ENCODE measurements at regions not wholly inside any gene's neighbourhood (a gene's known extent, or its start where the extent isn't known, plus 50 kb on each side); places are given as distances from the start of the nearest gene placed in this dataset.
A peak's percentile ranks its signal among the peaks of the same experiment; 100 is the strongest.
"Not testable (repeated sequence)": the region's sequence is repeated elsewhere in the genome, so short reads cannot be mapped to it uniquely, and the experiment has no call there.

DNA sequence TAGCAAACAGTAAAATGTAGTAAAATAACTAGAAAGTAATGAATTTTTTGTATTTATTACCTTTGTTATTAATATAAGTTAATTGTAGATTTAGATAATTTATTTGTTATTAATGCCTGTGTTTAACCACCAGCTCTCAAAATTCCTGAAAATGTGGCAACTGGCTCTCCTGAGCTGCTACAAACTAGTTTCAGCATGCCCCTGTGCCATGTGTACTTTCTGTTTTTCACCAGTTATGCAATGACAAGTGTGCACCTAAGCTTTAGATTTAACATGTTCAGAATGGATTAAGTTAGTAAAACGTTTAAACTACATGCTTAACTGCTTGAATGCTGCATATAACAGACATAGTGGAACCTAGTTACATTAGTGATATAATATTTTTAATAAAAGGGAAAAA, 88.1 kb downstream of the POSTN start:
- no peak for DNase-seq (ENCODE audit: low read depth in 2 of 2)

- no peak for DNase-seq (ENCODE audit: low read depth in 2 of 2)
These were observed 93.0 kb downstream of the POSTN start for GRCh38 chr13:37505531-37505930.

- DNase-seq (ENCODE audit: low read depth in 2 of 2): no peak
These were observed 94.3 kb downstream of the POSTN start for GRCh38 chr13:37504251-37504650.

DNA sequence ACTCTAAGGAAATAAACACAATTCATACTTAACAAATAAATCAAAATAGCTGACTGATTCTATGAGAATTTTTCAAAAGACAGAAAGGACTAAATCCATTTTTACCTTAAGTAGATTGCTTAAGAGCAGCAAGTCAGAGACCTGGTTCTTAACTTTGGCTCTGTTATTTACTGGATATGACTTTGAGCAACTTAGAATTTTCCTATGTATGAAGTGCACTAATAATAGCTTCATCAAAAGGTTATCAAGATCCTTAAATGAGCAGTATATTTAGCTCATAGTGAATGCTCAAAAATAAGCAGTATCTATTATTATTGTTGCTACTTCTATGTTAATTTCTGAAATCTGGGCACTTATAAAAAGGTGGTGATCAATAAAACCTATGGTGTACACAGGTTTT, 95.3 kb downstream of the POSTN start:
- DNase-seq (ENCODE audit: low read depth in 2 of 2): no peak

DNA sequence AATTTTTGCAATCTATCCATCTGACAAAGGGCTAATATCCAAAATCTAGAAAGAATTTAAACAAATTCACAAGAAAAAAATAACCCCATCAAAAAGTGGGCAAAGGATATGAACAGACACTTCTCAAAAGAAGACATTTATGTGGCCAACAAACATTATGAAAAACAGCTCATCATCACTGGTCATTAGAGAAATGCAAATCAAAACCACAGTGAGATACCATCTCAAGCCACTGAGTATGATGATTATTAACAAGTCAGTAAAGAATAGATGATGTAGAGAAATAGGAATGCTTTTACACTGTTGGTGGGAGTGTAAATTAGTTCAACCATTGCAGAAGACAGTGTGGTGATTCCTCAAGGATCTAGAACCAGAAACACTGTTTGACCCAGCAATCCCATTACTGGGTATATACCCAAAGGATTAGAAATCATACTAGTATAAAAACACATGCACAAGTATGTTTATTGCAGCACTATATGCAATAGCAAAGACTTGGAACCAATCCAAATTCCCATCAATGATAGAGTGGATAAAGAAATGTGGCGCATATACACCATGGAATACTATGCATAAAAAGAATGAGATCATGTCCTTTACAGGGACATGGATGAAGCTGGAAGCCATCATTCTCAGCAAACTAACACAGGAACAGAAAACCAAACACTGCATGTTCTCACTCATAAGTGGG, 96.1 kb downstream of the POSTN start:
- not testable (repeated sequence) for DNase-seq (ENCODE audit: low read depth in 2 of 2)

DNA sequence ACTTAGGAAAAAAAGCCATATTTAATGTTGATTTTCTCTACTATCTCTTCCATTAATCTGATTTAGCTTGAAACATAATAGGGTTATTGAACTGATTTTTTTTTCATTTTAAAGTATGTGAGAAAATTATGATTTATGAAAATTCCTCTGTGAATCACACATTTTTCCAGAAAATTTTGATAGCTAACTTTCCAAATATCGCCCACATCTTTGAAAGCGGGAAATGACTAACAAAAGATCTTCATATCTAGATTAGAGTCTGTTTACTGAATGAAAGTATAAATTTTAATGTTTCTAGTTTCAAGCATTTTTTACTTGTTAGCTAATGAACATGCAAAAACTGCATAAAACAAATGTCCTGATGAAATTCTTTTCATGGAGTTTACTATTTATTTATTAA, 97.4 kb downstream of the POSTN start:
- DNase-seq (ENCODE audit: low read depth in 2 of 2): no peak

- DNase-seq (ENCODE audit: low read depth in 2 of 2): no peak
These were observed 103.5 kb downstream of the POSTN start for GRCh38 chr13:37495046-37495445.

DNA sequence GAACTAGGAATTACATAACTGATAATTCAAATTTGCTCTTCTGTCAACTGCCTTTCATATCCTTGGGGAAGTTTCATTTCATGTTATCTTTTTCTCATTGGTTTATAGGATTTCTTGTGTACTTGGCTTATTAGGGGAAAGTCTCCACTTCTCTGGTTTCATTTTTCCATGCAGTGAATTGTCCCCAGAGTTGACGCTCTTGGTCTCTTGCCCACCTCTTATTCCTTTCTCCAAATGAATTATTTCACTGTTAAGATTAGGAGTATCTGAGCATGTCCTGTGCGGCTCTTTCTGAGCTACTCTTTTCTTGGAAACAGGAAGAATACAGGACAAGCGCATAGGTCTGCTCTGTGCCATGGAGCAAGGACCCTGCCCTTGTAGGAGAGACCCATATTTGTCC, 104.8 kb downstream of the POSTN start:
- DNase-seq (ENCODE audit: low read depth in 2 of 2): no peak

GRCh38 chr13:37492741-37493514, 105.6 kb downstream of the POSTN start:
- peak; percentile 78 to 82 for DNase-seq (ENCODE audit: low read depth in 2 of 2)

DNA sequence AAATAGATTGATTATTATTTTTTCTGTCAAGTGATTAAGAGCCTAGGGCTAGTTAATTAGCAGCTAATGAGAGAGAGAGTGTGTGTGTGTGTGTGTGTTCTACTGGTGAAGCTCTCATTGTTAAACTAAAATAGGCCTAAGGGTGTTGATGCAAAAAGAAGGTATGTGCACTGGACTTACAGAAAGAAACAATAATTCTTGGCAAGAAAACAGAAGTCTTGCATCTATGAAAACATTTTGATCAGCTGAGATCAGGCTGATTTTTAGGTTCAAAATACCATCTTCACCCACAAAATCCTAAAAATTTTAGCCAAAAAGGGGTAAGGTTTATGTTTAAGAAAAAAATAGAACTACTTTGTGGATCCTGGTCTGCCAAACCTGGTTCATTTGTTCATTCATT, 106.5 kb downstream of the POSTN start:
- DNase-seq (ENCODE audit: low read depth in 2 of 2): no peak

DNA sequence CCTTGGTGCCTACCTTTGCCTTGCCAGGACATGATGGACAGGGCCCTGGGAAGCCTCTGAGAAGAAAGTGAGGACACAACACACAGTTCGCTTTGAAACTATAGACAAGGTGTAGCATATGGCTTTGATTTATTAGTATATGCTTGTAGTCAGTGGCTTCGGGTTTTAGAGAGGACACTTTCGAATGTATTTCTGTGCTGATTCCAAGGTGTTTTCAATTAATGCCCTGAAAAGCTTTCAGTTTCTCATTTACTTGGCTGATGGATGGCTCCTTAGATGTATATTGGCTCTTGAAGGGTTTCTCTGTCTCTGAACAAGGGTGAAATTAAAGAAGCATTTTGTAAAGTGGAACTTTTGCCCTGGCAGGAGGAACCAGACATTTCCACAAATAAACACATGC, 106.9 kb downstream of the POSTN start:
- DNase-seq (ENCODE audit: low read depth in 2 of 2): no peak

DNA sequence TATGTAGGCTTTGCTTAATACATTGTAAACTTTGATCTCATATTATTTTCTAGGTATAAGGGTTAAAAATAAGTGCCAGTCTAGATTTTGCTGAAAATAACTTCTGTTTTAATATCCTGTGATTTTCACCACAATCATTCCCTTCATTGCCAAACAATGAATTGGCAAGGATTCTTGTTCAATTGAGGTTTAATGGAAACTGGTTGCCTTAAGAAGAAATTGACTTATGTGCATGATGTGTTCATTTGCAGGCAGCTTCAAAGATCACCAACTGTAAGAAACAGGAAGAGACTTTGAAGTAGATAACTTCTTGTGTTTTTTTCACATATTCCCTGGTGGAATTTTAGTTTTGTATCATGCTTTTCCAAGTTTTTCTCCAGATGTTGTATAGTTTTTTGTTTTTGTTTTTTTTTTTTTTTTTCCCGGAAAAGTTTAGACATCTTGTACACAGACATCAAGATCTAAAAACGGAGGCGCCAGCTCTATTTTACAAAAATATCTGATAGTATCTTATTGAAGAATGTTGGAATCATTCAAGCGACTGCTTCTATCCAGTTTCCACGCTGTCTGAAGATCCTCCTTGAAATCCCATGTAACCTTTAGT, 108.3 kb downstream of the POSTN start:
- DNase-seq (ENCODE audit: low read depth in 2 of 2): no peak

GRCh38 chr13:37488726-37489125, 109.8 kb downstream of the POSTN start:
- no peak for DNase-seq (ENCODE audit: low read depth in 2 of 2)

- no peak for DNase-seq (ENCODE audit: low read depth in 2 of 2)
These were observed 112.3 kb downstream of the POSTN start for GRCh38 chr13:37486171-37486681.

- DNase-seq (ENCODE audit: low read depth in 2 of 2): no peak
These were observed 112.8 kb downstream of the POSTN start for GRCh38 chr13:37485756-37486155.

DNA sequence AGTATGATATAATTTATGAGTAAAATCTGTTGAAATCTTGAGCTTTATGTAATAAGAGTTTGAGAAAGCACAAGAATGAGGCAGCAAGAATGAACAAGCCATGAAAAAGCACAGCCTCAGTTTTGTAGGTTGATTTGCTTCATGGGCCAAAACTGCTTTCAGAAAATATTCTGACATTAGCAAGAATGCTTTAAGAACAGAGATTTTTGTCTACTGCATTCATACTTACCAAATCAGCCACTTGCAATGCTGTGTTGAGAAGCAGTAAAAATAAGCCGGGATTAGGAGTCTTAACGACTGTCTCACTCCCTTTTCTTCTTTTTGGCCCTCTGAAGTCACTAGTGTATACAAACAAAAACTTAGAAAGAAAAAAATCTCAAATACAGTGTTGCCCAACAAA, 114.5 kb downstream of the POSTN start:
- DNase-seq (ENCODE audit: low read depth in 2 of 2): no peak

- DNase-seq (ENCODE audit: low read depth in 2 of 2): no peak
These were observed 116.2 kb downstream of the POSTN start for GRCh38 chr13:37482331-37482730.

DNA sequence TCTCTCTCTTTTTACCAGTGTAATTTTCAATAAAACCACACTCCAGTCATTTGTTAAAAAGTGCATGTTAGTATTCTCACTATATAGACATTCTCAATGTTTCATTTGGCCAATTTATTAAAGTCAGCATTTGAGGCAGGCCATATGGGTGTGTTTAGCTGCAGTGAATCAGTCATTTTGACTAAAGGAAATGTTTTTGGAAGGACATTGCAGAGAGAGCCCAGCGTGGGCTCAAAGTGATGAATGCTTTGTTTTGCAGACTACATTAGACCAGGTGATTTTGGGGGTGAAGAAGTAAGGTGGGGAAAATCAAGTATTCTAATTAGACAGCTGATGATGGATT, 116.7 kb downstream of the POSTN start:
- DNase-seq (ENCODE audit: low read depth in 2 of 2): no peak

DNA sequence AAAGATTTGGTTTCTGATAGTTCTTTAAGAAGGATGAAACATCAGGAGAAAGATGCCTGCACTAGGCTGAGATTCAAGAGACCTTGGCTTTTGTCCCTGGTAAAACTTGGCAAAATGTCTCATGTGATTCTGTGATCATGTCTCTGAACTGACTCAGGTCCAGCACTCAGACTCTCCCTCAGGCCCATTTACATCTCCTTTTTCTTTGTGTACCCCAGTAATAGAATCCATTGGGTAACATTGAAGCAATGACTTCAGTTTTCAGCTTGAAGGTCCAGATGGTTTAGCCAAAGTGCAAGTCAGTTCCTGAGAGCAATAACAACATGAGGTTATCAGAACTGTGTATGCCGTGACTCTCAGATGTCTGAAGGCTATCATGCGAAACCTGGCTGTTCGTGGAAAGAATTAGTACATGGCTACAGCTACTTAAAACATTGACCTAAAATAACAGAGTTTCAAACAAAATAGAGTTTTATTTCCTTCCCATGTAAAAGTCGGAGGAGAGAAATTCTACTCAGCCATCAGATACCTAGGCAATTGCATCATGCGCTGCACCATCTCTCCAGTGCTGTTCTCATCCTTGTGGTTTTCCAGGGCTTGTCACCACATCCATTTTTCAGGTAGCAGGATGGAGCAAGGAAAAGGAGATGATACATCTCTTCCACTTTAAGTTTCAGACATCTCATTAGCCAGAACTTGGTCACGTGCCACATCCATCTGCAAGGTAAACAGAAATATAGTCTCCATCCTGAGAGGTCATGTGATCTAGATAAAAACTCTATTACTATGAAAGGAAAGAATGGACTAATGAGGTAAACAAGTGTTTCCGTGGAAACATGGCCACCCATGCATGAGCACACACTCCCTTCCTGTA, 117.3 kb downstream of the POSTN start:
- peak; percentile 81 for DNase-seq (ENCODE audit: low read depth in 2 of 2)

GRCh38 chr13:37479916-37480315, 118.7 kb downstream of the POSTN start:
- no peak for DNase-seq (ENCODE audit: low read depth in 2 of 2)

- DNase-seq (ENCODE audit: low read depth in 2 of 2): no peak
These were observed 121.7 kb downstream of the POSTN start for GRCh38 chr13:37476874-37477273.

GRCh38 chr13:37475966-37476365, 122.6 kb downstream of the POSTN start:
- DNase-seq (ENCODE audit: low read depth in 2 of 2): no peak
